ENCODE measurements at regions not wholly inside any gene's neighbourhood (a gene's known extent, or its start where the extent isn't known, plus 50 kb on each side); places are given as distances from the start of the nearest gene placed in this dataset.

DNA sequence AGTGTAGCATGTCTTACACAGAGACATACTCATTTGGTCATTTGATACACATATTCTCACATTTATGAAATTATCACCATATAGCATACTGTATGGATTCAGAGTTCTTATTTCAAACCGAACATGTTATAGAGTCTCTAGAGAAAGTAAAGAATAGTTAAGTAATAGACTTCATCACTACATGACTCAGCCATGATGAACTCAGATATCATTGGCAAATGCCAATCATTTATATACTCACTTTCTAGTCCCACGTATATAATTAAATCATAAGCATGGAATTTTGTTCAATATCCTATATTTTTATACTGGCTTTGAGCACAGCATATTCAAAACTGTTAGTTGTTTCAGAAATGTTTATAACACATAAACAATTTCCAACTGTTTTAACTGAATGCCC is 749.9 kb downstream of the HACE1 start:
- TF ChIP-seq, protein P1, sequence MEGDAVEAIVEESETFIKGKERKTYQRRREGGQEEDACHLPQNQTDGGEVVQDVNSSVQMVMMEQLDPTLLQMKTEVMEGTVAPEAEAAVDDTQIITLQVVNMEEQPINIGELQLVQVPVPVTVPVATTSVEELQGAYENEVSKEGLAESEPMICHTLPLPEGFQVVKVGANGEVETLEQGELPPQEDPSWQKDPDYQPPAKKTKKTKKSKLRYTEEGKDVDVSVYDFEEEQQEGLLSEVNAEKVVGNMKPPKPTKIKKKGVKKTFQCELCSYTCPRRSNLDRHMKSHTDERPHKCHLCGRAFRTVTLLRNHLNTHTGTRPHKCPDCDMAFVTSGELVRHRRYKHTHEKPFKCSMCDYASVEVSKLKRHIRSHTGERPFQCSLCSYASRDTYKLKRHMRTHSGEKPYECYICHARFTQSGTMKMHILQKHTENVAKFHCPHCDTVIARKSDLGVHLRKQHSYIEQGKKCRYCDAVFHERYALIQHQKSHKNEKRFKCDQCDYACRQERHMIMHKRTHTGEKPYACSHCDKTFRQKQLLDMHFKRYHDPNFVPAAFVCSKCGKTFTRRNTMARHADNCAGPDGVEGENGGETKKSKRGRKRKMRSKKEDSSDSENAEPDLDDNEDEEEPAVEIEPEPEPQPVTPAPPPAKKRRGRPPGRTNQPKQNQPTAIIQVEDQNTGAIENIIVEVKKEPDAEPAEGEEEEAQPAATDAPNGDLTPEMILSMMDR (IDR thresholded peaks at IDR 0.05), result no peak
- TF ChIP-seq POLR2A (IDR thresholded peaks at IDR 0.05) (no peak), POLR2AphosphoS5 (IDR thresholded peaks at IDR 0.05) (no peak)
